ENCODE measurements at regions not wholly inside any gene's neighbourhood (a gene's known extent, or its start where the extent isn't known, plus 50 kb on each side); places are given as distances from the start of the nearest gene placed in this dataset.

DNA sequence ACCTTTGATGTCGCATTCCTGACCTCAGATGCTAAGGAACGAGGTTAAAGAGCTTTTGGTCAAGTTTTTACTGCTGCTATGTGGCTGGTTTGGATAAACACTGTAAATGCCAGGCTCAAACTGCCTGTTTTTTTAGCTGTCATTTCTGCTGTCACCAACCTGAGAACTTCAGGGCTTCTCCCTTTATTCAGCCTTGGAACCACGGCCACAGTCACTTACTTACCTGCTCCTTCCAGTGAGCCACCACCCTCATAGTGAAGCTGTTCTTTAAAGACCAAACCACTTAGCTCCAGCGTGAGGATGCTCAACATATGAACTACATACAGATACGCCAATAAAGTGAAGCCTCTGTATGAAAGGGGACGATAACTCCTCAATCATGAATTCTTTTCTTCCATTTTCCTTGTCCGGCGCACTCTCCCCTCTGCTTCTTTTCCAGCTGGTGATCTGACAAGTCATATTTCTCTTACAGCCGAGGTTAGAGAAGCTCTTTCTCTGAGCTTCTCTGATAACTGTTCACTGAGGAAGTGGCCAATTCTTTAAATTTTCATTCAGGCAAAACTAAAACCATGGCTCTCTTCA is 152.8 kb upstream of the ANK2 start:
- no peak for DNase-seq

DNA sequence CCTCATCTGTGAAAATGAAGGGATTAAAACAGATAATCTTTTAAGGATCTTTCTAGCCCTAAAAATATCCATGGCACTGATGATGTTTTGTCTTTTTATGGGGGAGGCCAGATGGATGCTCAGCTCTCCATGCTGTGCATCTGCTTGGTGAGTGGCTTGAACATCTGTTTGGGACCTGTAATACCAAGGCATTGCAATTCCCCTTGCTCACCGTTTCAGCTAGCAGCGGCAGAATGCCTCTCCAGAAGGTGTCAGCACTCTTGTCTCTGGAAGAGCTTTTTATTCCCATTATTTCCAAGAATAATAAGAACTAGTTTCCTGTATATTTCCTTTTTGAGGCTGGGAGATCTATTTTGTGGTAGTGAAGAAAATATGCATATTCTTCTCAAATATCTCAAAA is 151.9 kb upstream of the ANK2 start:
- no peak for DNase-seq

DNA sequence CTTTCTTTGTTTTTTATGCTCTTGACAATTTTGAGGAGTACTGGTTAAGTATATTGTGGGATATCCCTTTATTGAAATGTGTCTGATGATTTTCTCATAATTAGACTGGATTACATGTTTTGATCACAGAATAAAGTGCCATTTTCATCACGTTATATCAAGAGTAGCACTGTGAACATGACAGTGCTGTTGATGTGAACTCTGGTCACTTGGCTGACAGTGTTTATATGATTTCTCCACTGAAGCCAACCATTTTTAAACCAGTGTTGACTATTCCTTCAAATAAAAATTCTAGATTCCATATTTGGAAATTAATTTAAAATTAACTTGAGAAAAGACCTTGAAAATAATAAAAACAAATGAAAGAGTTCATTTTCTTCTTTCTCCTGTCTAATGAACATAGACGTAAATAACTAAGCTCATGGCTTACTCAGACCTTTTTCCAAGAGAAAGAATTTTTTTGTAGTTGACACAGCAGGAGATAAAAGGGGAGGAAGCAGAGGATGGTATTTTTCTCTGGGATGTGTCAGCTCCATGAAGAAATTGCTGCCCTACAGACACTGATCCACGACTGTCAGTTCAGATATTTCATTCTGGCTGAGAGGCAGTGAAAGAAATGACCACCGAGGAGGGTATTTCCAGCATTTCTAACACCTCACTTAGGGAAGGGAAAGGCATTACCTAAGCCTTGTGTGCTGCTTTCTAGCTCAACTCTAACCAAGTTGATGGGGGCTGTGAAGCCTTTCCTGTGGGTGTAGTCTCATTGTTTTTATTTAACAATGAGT is 150.9 kb upstream of the ANK2 start:
- no peak for DNase-seq

DNA sequence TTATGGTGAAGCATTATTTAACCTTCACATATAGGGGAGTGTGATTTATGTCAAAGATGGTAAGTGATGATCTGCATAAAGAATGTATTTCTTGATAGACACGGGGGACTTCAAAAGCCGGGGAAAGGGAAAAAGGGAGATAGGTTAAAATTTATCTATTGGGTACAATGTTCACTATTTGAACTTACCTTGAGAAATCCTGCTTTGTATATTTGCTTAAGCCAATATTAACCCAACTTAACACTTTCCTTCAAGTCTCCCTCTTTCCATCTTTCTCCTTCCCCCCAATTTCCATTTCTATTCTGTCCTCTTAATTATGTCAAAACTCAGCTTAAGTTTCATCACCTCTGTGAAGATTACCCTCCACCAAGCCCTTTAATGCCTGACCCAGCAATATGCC is 149.0 kb upstream of the ANK2 start:
- DNase-seq = no peak

DNA sequence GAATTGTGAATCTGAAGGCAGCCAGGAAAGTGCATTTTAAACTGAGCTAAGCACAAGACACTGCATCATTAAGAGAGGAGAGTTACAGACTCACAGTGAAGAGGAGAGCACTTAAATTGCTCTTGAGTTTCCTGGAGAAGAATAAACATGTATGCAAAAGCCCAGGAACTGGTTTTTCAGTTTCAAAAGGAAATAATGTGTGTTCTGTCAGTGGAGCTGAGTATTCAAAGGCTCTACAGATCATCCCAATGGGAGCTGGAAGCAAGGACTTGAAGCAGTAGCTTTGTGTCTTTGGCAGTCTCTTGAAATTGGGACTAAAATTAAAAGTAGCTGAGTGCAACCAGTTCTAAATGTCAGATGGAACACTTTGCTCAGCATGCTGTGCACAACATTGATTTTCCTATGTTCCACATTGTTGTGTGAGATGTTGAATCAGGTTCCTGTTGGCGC is 147.5 kb upstream of the ANK2 start:
- no peak for DNase-seq

DNA sequence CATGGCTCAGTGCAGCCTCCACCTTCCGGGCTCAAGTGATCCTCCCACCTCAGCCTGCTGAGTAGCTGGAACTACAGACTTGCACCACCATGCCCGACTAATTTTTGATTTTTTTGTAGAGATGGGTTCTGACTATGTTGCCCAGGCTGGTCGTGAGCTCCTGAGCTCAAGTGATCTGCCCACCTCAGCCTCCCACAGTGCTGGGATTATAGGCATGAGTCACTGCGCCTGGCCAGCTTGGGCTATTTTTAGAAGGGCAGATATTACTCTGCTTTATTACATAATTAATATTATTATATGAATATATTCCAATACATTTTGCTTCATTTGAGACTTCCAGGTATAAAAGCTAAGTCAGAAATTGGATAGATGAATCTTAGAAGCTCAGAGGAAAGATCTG is 143.7 kb upstream of the ANK2 start:
- no peak for DNase-seq

DNA sequence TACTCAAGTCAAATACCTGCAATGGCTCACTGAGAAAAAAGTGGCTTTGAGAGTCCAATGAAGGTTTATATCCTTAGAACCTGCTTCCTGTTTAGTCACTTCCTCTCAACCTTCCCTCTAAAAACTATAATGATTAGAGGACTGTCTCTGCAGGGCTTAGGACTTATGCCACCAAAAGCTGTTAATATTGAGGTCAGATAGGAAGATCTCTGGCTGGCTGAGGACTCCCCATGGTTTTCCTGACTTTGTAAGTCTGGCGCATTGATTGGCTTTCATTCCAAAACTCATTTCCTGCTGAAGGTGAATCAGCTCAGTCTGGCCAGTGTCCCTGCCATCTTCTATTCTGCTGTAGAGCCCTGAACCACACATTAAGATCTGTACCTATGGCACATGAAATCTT is 140.9 kb upstream of the ANK2 start:
- DNase-seq = no peak

DNA sequence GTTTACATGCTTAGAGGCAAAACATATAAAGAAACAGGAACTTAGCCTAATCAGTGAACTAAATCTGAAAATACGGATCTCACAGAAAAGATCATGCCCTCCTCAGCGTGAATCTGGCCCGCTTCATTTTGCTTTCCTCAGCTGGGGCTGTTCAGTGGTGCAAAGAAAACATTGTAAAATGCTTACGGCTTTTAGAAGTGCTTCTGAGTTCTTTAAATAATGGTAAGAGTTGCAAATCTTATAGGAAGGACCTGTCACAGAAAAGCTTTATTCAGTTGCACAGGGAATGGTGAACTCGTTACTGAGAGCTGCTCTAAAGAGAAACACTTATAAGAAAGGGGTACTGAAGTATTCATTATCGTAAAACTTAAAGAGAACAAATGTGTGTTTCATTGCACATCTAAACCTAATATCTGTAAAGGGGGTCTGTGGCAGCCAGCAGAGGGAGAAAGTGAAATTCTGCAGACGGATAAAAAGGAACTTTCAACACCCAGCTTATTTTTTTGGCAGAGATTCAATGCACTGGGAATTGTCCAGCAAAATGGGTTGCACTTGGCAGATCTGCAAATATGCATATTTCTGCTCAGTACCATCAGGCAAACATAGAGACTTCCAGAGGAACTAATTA is 139.2 kb upstream of the ANK2 start:
- DNase-seq = no peak

DNA sequence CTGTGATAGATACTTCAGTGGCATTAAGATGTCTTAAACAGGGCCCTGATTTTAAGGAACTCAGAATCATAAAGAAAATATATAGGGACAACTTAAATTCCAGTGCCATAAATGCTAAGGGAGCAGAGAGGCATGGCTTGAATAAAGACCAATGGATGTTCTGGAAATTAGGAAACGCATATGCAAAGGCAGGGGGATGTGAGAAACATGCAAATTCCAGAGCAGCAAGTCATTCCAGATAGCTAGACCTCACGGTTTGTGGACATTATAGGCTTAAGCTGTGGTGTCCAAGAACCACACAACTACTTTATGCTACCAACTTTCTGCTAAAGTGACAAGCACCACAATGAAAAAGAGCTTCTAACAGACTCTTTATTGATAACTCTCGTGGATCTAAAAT is 132.6 kb upstream of the ANK2 start:
- DNase-seq = no peak

DNA sequence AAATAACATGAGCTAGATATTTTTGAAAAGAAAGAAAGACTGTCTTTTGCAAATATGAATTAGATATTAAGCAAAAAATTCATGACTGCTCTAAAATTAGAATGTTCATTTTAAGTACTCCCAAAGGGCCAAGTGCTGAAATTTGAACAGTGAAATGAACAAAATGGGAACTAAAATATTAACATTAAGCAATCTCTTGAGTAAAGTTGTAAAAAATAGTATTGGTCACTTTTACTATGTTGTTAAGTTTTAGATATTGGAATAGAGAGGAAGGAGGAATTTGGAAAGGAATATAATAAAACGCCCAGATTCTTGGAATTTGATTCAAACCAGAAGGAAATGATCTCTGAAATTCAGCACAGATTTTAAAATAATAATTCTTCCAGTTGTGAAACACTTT is 125.9 kb upstream of the ANK2 start:
- DNase-seq = no peak

DNA sequence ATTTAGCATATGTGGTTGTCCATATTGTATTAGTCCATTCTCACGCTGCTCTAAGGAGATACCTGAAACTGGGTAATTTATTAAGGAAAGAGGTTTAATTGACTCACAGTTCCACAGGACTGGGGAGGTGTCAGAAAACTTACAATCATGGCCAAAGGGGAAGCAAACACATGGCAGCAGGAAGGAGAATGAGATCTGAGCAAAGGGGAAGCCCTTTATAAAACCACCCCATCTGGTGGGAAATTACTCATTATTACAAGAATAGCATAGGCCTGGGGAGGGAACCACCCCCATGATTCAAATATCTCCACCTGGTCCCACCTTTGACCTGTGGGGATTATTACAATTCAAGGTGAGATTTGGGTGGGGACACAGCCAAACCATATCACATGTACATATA is 122.6 kb upstream of the ANK2 start:
- DNase-seq = no peak

DNA sequence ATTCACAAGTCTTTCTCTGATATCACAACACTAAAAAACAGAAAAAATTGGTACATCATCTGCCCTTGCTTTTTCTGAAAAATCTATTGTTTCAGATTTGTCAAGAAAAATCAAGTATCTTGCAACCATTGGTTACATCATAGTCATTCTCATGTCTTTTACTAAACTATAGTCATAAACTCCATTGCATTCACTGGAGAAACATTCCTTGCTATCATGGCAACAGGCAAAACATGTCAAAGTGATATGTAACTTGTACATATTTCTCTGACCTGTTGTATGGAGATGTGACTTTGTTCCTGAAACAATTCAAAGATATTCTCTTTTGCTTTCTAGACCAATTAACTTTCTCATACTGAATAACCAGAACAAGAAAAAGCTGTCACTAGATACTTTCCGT is 121.9 kb upstream of the ANK2 start:
- DNase-seq = no peak

DNA sequence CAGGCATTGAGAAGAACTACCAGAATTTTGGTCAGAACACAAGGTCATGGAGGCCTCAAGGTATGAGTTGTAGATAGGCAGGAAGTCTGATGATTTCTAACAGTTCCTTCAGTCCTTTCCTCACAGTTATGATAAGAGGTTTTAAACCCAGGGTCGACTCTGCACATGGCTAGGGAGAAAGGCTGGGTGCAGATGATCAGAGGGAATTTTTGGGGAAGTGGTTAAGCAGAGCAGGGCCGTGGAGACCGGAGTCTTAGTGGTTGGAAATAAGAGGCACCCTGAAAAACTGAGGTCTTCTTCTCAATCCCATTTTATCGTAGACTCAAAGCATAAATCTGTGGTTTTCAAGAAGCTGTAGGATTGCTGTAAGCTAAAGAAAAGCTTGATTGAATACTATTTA is 118.5 kb upstream of the ANK2 start:
- no peak for DNase-seq

DNA sequence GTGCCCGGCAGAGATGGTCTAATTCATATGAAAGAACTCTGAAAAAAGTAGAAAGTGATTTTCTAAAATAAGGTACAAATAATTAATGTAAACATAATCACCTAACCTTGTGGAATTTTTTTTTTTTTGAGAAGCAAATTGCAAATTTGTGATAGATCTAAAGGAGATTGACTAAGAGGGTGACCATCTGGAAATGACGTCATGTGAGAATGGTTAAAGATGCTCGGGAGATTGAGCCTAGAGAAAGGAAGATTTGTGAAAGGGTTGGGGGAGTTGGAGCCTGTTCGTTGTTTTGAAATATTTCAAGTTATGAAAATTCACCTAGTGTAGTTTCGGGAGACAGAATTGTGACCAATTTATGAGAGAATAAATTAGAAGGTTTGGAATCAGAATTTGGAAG is 115.7 kb upstream of the ANK2 start:
- DNase-seq = no peak

DNA sequence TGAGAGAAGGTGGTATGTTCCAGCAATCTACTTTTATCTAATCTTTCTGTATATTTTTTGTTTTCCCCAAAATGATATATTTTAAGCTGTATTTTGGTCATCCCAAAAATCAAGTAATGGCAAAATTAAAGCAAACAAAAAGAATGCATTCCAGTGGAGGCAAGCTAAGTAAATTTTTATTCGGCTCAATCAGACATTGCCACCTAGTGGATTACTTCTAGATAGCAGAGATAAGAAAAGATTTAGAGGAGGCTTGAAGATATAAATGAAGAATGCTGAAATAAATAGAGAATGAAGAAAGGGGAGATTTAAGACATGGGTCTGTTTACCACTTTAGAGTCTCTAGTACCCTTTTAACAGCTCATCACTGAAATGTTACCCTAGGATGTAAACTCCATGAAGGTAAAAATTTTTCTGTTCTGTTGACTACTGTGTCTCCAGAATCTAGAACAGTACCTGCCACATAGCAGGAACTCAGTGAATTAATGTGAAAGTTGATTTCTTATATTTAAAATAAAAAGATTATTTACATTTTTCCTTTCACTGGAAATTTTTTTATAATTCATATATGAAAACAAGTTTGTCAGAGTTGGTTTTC is 110.9 kb upstream of the ANK2 start:
- no peak for DNase-seq

DNA sequence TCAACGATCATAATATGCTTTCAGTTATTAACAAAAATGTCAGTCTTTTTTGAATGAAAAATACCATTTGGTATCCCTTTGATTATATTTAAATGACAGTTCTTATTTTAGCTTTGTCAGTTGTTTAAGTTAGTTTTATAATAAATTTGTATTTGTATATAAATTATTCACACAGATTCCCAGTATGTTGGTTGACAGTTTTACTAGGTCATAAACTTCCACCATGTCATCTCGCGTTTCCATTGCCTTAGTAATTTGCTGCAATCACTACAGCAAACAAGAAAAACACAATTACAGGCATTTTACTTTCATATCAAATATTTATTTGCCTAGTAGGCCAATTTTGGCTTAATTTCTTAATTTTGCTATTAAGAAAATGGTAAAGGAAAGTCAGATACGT is 109.6 kb upstream of the ANK2 start:
- no peak for DNase-seq

DNA sequence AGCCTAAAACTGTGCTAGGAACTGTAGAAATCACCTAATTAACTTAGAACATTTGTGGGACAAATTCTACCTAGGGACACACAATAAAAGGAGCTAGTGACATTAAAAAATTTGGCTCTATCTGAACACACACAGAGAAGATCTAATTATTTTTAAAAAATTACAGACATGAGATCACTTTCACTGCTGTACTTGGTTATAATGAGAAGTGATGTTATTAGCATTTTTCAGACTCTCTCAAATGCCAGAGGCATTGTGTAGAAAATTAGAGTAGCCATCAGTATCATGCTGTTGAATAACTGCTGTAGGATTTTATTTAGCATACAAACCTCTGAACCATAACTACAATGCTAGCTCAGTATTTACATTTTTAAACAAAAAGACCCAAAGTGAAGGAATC is 109.1 kb upstream of the ANK2 start:
- no peak for DNase-seq

DNA sequence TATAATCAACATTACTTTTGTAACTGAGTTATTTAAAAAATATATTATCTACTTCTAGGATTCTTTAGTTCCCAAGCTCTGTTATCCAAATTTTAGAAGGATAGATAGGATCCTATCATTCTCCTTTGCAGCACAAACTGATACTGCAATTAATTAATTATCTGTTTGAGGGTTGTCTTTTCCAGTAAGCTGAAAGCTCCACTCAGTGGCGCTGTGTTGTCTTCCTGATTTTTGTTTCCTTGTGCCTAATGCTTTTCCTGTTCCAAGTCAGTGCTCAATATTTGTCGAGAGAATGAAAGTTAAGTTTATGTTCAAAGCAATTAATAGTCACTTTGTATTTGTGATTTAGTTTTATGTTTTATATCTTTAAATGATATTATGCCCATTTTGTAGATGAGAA is 107.4 kb upstream of the ANK2 start:
- no peak for DNase-seq

DNA sequence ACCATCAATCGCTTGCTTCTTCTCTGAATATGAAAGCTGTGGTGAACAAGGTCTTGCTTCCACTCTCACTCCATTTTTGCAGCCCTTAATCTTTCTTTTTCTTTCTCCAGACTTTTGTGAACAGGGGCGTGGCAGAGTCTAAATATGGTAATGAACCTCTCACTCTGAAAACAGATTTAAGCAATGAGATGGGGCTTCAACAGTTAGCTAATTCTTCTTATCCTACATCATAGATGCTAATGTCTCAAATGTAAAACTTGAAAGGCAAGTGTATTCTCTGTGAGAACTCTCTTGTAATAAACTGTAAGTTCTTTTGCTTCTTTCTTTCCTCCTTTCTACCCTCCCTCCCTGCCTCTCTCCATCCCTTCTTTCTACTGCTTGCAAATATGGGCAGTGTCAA is 106.5 kb upstream of the ANK2 start:
- DNase-seq = no peak

DNA sequence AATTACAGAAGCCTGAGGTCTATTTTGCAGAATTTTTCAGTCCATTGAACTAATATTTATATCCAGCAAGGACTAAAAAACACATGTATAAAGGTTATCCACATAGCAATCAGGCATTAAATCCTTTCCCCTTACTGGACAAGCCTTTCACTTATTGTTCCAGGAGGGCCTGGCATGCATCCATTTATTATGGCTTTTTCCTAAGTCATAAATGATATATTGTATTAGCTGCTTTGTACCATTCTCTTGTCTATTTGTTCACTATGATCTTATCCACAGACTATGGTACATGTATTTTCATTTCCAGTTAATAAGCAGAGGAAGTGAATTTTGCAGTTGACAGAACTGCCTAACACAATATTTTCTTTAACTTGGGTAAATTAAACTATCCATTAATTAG is 105.4 kb upstream of the ANK2 start:
- no peak for DNase-seq

DNA sequence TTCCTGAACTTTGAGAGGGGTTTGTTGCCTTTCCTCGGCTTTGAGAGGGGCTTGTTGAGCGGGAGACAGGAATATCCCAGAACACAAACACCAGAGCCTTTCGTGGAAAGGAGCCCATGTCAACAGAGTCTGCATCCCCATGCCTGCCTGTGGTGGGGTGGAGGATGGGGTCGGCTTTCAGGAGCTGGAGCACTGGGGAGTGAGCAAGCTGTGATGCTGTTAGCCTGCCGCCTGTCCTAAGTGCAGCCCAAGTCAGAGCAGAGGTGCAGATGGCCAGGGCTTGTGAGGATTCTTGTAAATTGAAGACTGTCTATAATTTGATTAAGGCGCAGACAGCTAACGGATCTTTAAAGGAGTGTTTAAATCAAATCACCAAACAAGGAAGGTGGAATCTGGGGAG is 103.3 kb upstream of the ANK2 start:
- no peak for DNase-seq

DNA sequence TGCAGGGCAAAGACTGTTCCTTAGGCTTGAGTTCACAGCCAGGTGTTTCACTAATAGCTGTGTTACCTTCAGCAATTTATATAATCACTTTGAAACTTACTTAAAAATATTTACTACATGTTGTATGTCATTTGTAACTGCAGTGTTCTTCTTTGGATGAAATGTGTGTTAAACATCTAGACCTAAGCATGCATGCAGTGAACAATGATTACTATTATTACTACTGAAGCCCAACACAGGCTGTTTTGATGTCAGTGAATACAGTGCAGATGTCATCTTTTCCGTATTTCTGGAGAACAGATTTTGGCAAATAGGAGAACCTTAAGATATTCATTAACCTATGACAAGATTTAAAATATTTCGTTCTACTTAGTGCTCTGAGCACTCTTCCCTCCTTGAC is 101.8 kb upstream of the ANK2 start:
- no peak for DNase-seq

DNA sequence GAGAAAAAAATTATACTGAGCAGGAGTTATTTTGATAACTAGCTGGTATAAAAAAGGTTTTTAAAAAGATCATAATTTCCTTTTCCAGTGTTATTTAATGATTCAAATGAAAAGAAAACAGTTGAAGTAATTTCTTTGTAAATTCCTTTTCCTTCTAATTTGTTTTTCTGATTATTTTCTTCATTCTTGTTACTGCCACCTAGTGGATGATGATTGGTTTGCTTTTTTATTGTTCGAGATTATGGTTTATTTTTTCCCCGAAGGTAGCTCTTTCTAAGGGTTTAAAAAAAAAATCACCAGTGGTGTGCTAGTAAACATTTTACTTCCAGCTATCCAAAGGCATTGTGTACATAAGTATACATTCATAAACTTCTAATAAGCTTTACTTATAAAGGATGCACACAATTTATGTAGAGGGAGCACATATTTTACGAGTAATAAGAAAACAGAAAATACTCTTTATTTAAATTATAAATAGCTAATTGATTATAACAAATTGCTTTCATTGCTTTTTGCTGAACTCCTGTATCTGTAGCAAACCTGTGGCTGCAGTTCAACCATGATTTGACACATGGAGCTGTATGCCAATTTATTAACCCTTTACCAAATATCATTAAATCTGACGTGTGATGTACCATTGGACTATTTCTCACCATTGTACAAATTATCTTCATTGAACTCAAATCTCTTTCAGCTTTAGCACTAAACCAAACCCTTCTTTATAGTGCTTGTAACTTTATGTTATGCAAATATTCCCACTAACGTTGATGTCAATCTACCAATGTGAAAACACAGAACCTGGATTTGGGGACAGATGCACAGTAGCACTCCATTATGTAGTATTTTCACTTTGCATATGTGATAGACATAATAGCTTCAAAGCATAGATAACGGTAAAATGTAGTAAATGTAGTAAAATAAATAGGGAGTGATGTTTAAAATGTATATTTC is 97.8 kb upstream of the ANK2 start:
- no peak for DNase-seq
